Occipital lobe (tissue), 1 donor: ENCODE measurements at regions not wholly inside any gene's neighbourhood (a gene's known extent, or its start where the extent isn't known, plus 50 kb on each side); places are given as distances from the start of the nearest gene placed in this dataset.
"Not testable (repeated sequence)": the region's sequence is repeated elsewhere in the genome, so short reads cannot be mapped to it uniquely, and the experiment has no call there.

Experiments used
- DNase-seq: peaks from one replicate; lab custom pipeline; 2025; lab: John Stamatoyannopoulos, UW

GRCh38 chr6:85129881-85130280, 320.0 kb upstream of the NT5E start:
- no peak for DNase-seq

- DNase-seq = no peak
These were observed 321.1 kb upstream of the NT5E start for GRCh38 chr6:85128781-85129180.

DNA sequence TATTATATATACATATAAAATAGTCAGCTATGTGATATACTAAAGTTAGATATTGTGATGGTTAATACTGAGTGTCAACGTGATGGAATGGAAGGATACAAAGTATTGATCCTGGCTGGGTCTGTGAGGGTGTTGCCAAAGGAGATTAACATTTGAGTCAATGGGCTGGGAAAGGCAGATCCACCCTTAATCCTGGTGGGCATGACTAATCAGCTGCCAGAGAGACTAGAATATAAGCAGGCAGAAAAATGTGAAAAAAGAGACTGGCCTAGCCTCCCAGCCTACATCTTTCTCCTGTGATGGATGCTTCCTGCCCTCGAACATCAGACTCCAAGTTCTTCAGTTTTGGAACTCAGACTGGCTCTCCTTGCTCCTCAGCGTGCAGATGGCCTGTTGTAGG, 321.6 kb upstream of the NT5E start:
- not testable (repeated sequence) for DNase-seq

DNA sequence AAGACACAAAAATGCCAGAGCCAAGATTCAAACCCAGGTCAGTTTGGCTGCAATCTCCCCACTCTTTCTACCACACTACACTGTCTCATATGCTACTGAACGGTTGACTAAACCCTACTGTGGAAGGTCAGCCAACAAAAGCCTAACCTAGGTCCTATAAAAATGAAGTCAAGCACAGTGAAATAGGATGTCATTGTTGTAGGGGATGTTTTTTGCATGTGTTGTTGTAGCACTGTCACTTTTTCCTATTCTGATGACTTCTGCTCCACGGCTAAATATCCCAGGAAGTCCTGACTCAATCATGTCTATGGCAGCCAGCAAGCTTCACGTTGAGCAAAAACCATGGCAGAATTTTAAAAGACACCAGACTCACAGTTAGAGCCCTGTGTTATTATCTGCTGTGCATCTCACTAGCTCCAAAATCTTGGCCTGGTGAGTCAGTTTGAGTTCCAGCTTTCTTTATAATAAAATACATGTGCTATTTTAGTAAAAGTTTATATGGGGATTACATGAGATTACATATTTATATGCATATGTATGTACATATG, 322.1 kb upstream of the NT5E start:
- no peak for DNase-seq

DNA sequence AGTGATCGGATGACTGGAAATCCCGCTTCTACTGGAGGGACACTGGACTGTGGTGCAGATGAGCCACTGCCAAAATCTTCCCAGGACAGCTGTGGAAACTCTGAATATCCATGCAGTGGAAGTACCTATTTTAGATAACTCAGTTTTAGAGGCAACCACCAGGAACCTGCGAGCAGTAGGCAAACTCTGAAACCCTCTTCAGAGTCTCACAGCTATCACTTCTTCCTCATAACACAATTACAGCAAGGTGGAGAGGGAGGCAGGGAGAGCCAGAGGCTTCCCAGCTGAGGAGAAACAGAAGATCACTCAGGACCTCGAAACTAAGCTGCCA, 322.8 kb upstream of the NT5E start:
- no peak for DNase-seq

- DNase-seq = no peak
These were observed 323.3 kb upstream of the NT5E start for GRCh38 chr6:85126485-85127167.

DNA sequence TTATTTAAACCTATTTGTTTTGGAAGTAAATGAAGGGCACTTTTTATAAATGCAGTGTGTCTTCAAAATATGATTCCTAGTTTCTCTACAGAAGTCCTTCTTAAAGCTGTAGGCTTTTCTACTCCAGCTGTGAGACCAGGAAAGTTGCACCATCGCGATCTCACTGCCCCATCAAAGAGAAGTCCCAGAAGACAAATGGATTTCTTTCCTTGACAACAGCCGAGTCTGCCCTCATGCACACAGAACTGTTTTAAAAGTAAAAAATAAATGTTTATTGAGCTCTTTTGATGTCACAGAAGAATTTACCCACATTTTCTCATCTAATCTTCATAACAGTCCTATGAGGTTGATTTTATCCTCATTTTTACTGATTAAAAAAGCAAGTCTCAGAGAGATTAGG, 324.4 kb upstream of the NT5E start:
- no peak for DNase-seq

DNA sequence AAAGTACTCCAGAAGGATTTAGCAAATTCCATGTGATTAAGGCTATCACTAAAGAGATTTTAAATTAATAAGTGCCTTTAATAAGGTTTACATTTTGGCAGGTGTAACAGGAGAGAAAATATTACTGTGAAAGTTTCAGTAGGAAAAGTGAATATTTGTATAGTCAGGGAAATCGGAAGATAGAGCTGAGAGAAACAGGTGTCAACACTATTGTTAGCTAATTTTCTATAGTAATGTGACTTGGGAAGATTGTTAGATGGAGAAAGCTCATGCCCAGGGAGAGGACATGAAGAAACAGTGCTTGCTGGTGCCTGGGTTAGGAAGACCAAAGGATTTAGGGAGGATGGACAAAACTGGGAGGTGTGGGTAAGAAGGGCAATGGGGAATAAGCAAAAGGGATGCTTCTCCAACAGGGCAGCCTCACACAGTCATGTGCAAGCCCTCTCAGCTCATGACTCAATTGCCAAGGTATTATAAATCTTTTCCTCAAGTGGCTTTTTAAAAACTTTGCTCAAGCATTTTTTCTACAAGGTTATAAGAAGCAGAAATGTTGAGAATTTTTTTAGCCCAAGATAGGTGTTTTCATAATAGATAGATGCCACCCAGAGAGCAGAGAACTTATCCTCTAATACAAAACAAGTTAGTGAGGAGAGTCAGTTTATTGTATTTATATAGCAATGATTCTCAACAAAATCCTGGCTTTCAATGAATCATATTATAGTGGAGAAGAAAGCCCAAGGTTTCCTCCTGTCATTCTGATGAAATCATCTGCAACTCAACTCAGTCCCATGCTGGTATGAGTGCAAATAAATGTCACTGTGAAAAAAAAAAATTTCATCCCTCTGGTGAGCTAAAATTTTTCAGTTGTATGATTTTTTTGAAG, 325.2 kb upstream of the NT5E start:
- DNase-seq = no peak

DNA sequence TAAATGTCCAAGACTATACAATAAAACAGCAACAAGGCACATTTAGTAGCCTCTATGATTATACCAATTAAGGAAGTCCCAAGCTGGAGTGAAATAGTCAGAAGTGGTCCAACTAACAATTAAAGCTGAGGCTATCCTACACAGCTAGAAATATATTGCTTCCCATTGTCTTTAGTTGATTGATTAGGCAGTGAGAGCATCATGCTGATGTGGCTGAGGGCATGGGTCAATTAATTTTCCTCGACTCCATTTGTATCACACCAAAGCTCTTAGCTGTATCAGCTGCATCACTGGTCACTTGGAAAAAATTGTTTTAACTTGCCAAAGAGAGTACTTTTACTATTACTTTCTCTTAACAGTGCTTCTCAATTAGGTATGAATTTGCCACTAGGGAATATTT, 328.7 kb upstream of the NT5E start:
- DNase-seq = no peak

- DNase-seq = no peak
These were observed 331.1 kb upstream of the NT5E start for GRCh38 chr6:85118652-85119235.

GRCh38 chr6:85118233-85118632, 331.6 kb upstream of the NT5E start:
- no peak for DNase-seq

DNA sequence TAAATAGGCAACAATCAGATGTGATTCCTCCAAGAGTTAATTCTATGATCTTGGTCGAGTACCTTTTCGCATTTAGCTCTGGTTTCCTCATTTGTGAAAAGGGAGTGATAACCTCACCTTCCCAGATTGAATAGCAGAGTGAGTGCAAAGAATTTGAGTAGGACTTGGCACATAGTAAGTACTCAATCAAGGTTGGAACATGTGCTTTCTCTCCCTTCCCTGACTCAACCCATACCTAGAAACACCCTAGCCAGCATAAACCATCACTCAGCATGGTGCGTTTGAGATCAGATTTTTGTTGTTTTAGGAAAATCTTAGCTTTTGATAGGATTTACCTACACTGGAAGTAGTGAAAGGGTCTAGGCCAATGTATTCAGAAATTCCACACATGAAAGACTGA, 333.4 kb upstream of the NT5E start:
- no peak for DNase-seq

DNA sequence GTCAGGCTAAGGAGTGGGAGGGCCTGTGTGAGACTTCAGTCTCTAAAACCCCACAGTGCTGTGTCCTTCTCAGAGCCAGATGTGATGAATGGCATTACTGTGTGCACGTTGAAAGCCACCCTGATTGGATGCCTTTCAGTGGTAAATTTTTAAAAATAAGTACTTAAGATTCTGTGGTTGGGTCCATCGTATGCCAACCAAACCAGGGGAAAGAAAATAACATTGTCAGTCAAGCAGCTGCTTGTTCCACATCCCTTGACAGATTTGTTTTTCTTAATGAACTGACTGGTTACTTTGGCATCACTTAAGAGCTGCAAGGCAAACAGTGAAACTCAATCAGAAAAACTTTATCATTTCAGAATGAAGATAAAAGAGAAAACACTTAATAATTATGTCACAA, 334.0 kb upstream of the NT5E start:
- DNase-seq = no peak

DNA sequence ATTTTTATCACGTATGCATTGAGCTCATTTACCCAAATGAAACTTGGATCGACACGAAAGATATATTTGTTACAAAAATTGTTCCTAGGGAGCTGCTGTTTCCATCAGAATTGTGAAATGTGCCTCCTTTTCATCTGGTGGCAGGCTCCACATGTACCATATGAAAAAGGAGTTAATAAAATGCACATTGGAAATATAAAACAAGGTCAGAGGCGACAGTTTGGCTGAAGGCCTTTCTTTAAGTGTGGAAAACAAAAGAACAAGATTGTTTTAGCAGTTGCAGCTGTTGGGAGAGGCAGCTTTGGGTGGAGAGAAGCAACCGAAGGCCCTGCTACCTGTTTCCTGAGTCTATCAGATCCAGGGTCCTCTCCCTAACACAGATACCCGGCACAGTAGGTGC, 334.5 kb upstream of the NT5E start:
- DNase-seq = no peak

DNA sequence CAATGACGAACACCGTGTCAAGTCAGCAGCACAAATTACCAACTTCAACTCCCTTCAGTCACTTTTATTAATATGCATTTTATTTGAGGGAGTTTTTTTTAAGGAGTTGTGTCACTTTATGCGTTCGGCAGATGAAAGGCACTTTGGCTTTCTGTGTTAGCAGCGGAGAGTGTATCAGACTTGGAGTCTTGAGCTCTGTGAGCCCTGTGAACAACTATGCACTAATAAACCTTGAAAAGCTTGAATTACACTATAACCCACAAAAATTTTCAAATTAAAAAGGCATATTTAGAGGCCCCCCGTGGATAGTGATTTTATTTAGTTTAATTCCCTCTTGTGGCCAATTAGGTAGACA, 335.3 kb upstream of the NT5E start:
- no peak for DNase-seq

DNA sequence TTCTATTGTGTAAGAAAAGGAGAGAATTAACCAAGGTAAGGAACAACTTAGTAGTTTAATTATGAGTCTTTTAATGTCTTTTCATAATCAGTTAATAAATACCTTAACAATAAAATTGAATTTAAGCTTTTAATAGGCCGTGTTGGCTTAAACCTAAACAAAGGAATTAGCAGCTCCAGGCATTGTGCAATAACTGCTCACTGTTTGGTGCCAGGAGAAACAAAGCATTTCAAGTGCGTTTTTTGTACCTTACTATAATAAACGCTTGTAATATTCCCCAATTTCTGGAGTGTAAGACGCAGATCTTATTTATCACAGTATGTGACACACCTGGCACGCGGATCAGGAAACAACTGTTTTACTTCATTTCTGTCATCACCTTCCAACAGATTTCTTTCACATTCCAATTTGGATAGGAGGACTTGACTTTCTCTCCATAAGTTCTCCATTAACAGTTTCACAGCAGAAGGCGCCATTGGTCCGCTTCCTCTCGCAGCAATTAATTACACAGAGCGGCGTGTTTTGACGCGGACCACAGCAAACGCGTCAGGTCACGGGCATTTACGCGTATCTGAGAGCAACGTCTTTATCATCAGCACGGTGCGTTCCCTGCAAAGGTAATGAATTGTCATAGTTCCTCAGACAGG, 335.8 kb upstream of the NT5E start:
- DNase-seq = no peak

GRCh38 chr6:85112540-85112939, 337.3 kb upstream of the NT5E start:
- DNase-seq = no peak

DNA sequence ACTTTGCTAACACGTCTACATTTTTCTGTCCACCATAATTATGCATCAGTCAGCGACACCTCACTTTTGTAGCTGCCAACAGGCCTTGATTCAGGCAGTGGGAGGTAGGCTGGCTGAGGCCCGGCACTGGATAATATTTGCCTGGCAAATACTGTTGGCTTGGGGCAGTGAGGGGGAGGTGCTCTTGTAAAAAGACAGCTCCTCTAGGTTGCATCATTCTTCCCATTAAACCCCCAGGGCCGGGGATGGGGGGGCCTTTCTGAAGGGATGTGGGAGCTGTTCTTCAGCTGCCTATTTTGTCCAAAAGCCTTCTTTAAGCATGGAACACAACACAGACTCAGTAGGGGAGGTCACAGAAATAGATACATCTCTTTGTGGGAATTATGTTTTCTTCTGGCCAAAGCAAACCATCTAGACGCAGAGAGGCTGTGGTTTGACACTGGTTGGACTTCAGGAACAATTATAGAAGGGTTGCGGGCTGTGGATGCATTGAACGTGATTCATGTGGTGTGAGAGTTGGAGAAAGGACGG, 338.3 kb upstream of the NT5E start:
- DNase-seq = no peak

- DNase-seq = no peak
These were observed 338.9 kb upstream of the NT5E start for GRCh38 chr6:85110943-85111342.

DNA sequence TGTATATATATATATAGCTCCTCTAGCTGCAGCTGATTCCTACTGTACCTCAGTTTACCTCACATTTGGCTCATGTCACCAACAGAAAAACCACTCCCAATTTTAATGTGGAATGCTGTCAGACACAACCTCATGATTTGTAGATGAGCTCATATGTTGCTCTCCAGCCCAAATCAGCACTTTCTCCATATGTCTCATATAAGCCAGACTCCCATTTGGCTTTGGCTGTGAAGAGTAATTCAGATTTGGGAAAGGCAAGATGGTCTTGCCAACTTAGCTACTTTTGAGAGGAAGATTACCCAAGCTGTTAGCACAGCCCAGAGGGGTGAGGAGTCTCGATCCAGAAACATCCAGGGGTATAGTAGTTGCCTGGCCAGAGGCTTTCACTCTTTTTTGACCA, 342.2 kb upstream of the NT5E start:
- DNase-seq = no peak

DNA sequence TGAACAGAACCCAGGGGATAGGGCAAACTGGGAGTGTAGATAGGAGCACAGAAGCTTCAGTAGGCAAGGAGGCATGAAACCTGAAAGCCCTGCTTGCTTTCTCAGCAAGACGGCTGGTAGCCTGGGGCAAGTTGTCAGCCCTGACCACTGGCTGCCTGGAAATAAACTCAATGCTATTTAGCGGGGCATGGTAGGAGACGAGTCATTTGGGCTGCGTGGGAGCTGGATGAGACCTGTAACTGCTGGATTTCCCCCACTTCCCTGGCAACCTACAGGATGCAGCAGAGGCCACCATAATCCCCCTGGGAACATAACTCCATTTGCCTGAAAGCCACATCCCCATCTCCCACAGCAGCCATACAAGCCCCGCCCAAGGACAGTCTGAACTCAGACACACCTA, 332.6 kb upstream of the TBX18 start:
- DNase-seq = no peak

DNA sequence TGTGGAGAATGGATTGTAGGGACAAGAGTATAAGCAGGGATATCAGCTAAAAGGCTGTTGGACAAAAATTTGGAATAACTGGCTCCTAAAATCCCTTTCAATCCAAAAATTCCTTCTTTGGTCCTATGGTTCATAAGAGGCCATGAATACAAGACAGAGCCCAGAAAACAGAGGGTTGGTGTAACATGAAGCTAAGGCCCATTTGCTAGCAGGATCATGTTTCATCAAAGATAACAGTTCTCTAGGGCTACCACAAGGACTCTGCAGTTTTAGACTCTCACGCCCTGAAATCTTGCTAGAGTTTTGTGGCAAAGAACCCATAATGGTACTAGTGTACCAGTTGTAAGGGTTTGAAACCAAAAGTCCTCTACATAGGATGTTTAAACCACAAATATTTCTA, 327.8 kb upstream of the TBX18 start:
- DNase-seq = no peak
